Prostate gland (tissue), 2 donors: ENCODE measurements at regions not wholly inside any gene's neighbourhood (a gene's known extent, or its start where the extent isn't known, plus 50 kb on each side); places are given as distances from the start of the nearest gene placed in this dataset.

Experiments used
- CTCF ChIP-seq, 4 experiments: fragments of 200-600 bp in 2 of 4; fragments of 450-650 bp in 2 of 4; sonication (generic) in 2 of 4; IDR thresholded peaks; 1 replicate in 3 of 4; 2 replicates in 1 of 4; pipeline ENCODE4 v1.5.1; 2016 to 2019; ENCODE audit warnings: antibody characterized with exemption in 4 of 4, mild to moderate bottlenecking in 2 of 4, moderate library complexity in 2 of 4
- POLR2AphosphoS5 ChIP-seq: sonication (generic); formaldehyde crosslinking; IDR thresholded peaks from one replicate; pipeline ENCODE4 v1.6.1; 2017; ENCODE audit warnings: antibody characterized with exemption

DNA sequence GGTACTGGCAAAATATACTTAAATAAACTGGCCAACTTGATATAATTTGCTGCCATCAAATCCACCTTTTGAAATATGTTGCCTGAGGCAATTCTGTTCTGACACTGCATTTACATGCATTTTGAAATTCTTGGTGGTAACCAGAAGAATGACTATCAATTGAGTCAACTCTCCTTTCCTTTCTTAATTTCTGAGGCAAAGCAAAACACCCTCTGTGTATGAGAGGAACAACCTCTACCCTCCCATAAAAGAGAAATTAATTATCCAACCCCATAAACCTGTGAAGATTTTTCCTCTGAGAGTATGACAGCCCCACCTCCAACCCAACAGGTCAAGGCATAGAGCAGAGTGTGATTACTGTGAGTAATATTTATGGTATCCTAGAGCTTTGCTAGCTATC lies 286.8 kb downstream of the NR2F1-AS1 start:
- TF ChIP-seq CTCF (IDR thresholded peaks at IDR 0.05) = no peak
- no peak for TF ChIP-seq POLR2AphosphoS5
